A549 (cell line): ENCODE measurements at regions not wholly inside any gene's neighbourhood (a gene's known extent, or its start where the extent isn't known, plus 50 kb on each side); places are given as distances from the start of the nearest gene placed in this dataset.

Source experiments
- ATAC-seq, 2 experiments: fragments of 200-7000 bp in 1 of 2; fragments of >200 bp in 1 of 2; cut with Nextera tagmentation in 1 of 2; cut with Tn5 transposase in 1 of 2; 3 replicates each; pipeline versions ENCODE4 v1.8.0 to v1.9.1; 2018 to 2020; ENCODE audit warnings: mild to moderate bottlenecking in 1 of 2, moderate library complexity in 1 of 2
- CTCF ChIA-PET: fragments of 300-600 bp; sonication (Branson Sonifier 250); formaldehyde crosslinking; extraction: SDS; loops from one replicate; lab custom pipeline; 2021; ENCODE audit warnings: antibody characterized with exemption, inconsistent platforms; lab: Yijun Ruan, JAX
- POLR2A ChIA-PET: fragments of 350-600 bp; formaldehyde crosslinking; extraction: SDS; loops from one replicate; lab custom pipeline; 2021; ENCODE audit warnings: antibody characterized with exemption, inconsistent platforms; lab: Yijun Ruan, JAX
- DNase-seq, 2 experiments: peaks; one replicate each; pipeline versions ENCODE4 v3.0.0 to v3.0.0-alpha.2; 2011 to 2016; ENCODE audit warnings: low read depth in 1 of 2, low spot score in 1 of 2
- FAIRE-seq: peaks from 2 replicates; lab custom pipeline; 2011; peaks lifted over from hg19 to GRCh38; lab: Jason Lieb, UNC
- H3K27ac ChIP-seq, 2 experiments: fragments of >200 bp; sonication (Bioruptor Twin); formaldehyde crosslinking; 3 replicates each; pipeline ENCODE4 v1.5.1; 2016 to 2017
- H3K4me1 ChIP-seq: fragments of >200 bp; sonication (Bioruptor Twin); formaldehyde crosslinking; 3 replicates; pipeline ENCODE4 v1.6.1; 2016
- H3K4me2 ChIP-seq: fragments of >200 bp; sonication (Bioruptor Twin); formaldehyde crosslinking; 3 replicates; pipeline ENCODE4 v1.6.1; 2016
- H3K4me3 ChIP-seq: fragments of >200 bp; sonication (Bioruptor Twin); formaldehyde crosslinking; 3 replicates; pipeline ENCODE4 v1.5.1; 2016
- H3K9me3 ChIP-seq: fragments of >200 bp; sonication (Bioruptor Twin); formaldehyde crosslinking; 3 replicates; pipeline ENCODE4 v1.6.1; 2016
- ATOH8 ChIP-seq: fragments of 250-450 bp; sonication (Bioruptor Pico); IDR thresholded peaks from 2 replicates; pipeline ENCODE4 v1.5.0; 2020; ENCODE audit warnings: low read depth, mild to moderate bottlenecking, moderate library complexity
- CBX2 ChIP-seq: fragments of 200-600 bp; sonication (generic); IDR thresholded peaks from 2 replicates; pipeline ENCODE4 v1.6.1; 2016; ENCODE audit warnings: low read depth, mild to moderate bottlenecking, borderline replicate concordance
- CBX8 ChIP-seq: fragments of 200-600 bp; sonication (generic); IDR thresholded peaks from 2 replicates; pipeline ENCODE4 v1.6.1; 2016
- CEBPB ChIP-seq, 2 experiments: fragments of >200 bp in 1 of 2; sonication (Bioruptor Twin) in 1 of 2; formaldehyde crosslinking in 1 of 2; IDR thresholded peaks; 2 replicates each; pipeline ENCODE4 v1.6.1; 2012 to 2016
- EHMT2 ChIP-seq: fragments of 200-600 bp; sonication (generic); IDR thresholded peaks from 2 replicates; pipeline ENCODE4 v1.6.1; 2016; ENCODE audit warnings: antibody characterized with exemption, low read depth, mild to moderate bottlenecking, moderate library complexity
- EP300 ChIP-seq, 2 experiments: fragments of >200 bp; sonication (Bioruptor Twin); formaldehyde crosslinking; IDR thresholded peaks; 2 replicates in 1 of 2; 3 replicates in 1 of 2; pipeline ENCODE4 v1.6.1; 2016 to 2017
- FOSL2 ChIP-seq, 2 experiments: fragments of 450-650 bp in 1 of 2; fragments of >200 bp in 1 of 2; sonication (Bioruptor Twin) in 1 of 2; formaldehyde crosslinking; IDR thresholded peaks; 2 replicates each; pipeline versions ENCODE4 v1.5.0 to v1.6.1; 2016 to 2020; ENCODE audit warnings: mild to moderate bottlenecking in 1 of 2, moderate library complexity in 1 of 2
- FOXS1 ChIP-seq: fragments of 250-450 bp; sonication (Bioruptor Pico); IDR thresholded peaks from 2 replicates; pipeline ENCODE4 v1.5.0; 2020; ENCODE audit warnings: mild to moderate bottlenecking, moderate library complexity
- HDAC2 ChIP-seq: fragments of 200-600 bp; sonication (generic); IDR thresholded peaks from 2 replicates; pipeline ENCODE4 v1.6.1; 2016
- JUN ChIP-seq, 2 experiments: fragments of >200 bp; sonication (Bioruptor Twin); formaldehyde crosslinking; IDR thresholded peaks; 2 replicates in 1 of 2; 3 replicates in 1 of 2; pipeline ENCODE4 v1.6.1; 2016 to 2017
- KDM1A ChIP-seq: fragments of 200-600 bp; sonication (generic); IDR thresholded peaks from 2 replicates; pipeline ENCODE4 v1.6.1; 2016; ENCODE audit warnings: low read depth, mild to moderate bottlenecking
- KDM5A ChIP-seq: fragments of 200-600 bp; sonication (generic); IDR thresholded peaks from 2 replicates; pipeline ENCODE4 v1.6.1; 2016; ENCODE audit warnings: antibody characterized with exemption, mild to moderate bottlenecking
- MAX ChIP-seq: IDR thresholded peaks from 2 replicates; pipeline ENCODE4 v1.6.1; 2012
- MYC ChIP-seq: IDR thresholded peaks from 2 replicates; pipeline ENCODE4 v1.6.1; 2012; ENCODE audit warnings: mild to moderate bottlenecking, inconsistent platforms, low read length, improper control_type of control experiment, borderline replicate concordance
- NPAS2 ChIP-seq: fragments of 250-450 bp; sonication (Bioruptor Pico); IDR thresholded peaks from 2 replicates; pipeline ENCODE4 v1.8.0; 2022; ENCODE audit warnings: mild to moderate bottlenecking, moderate library complexity, borderline replicate concordance
- NR3C1 ChIP-seq: fragments of >200 bp; sonication (Bioruptor Twin); formaldehyde crosslinking; IDR thresholded peaks from 3 replicates; pipeline ENCODE4 v1.6.1; 2017
- PHF8 ChIP-seq: fragments of 200-600 bp; sonication (generic); IDR thresholded peaks from 2 replicates; pipeline ENCODE4 v1.6.1; 2016; ENCODE audit warnings: low read depth, mild to moderate bottlenecking, antibody characterized with exemption, moderate library complexity, borderline replicate concordance
- RARB ChIP-seq: fragments of 250-450 bp; sonication (Bioruptor Pico); IDR thresholded peaks from 2 replicates; pipeline ENCODE4 v1.8.0; 2021; ENCODE audit warnings: mild to moderate bottlenecking, moderate library complexity
- RCOR1 ChIP-seq: fragments of 150-350 bp; IDR thresholded peaks from 2 replicates; pipeline ENCODE4 v1.6.1; 2014; ENCODE audit warnings: antibody characterized with exemption, low read length, low read depth
- RFX5 ChIP-seq: fragments of 450-650 bp; IDR thresholded peaks from 2 replicates; pipeline ENCODE4 v1.7.1; 2014; ENCODE audit warnings: antibody characterized with exemption, mild to moderate bottlenecking, moderate library complexity
- SMC3 ChIP-seq: fragments of >200 bp; sonication (Bioruptor Twin); formaldehyde crosslinking; IDR thresholded peaks from 3 replicates; pipeline ENCODE4 v1.6.1; 2018; ENCODE audit warnings: inconsistent platforms
- SREBF2 ChIP-seq: fragments of 450-650 bp; IDR thresholded peaks from 2 replicates; pipeline ENCODE4 v1.6.1; 2014; ENCODE audit warnings: mild to moderate bottlenecking, moderate library complexity
- TFCP2L1 ChIP-seq: fragments of 250-450 bp; sonication (Bioruptor Pico); IDR thresholded peaks from 2 replicates; pipeline ENCODE4 v1.5.0; 2021; ENCODE audit warnings: mild to moderate bottlenecking
- TP53 ChIP-seq: fragments of 250-450 bp; sonication (Bioruptor Pico); IDR thresholded peaks from 2 replicates; pipeline ENCODE4 v1.5.0; 2021; ENCODE audit warnings: mild to moderate bottlenecking, moderate library complexity
- ZC3H11A ChIP-seq: fragments of 450-650 bp; IDR thresholded peaks from 2 replicates; pipeline ENCODE4 v1.6.1; 2014; ENCODE audit warnings: antibody characterized with exemption, mild to moderate bottlenecking
- ZNF302 ChIP-seq: fragments of 250-450 bp; sonication (Bioruptor Pico); IDR thresholded peaks from 2 replicates; pipeline ENCODE4 v1.9.0; 2021; ENCODE audit warnings: inconsistent platforms, mild to moderate bottlenecking, moderate library complexity
- WGBS: methylation state at CpG from one replicate; pipeline ENCODE4 v1.1.6; 2017; ENCODE audit errors: missing lambda C conversion rate; 5-methylcytosine and 5-hydroxymethylcytosine counted together
- TF ChIP-seq, protein P1 (sequence below): IDR thresholded peaks from 2 replicates; pipeline ENCODE4 v1.6.1; 2012
- TF ChIP-seq, protein P2 (sequence below): fragments of >200 bp; sonication (Bioruptor Twin); formaldehyde crosslinking; IDR thresholded peaks from 3 replicates; pipeline ENCODE4 v1.5.1; 2016
- TF ChIP-seq, protein P3 (sequence below): fragments of >200 bp; sonication (Bioruptor Twin); formaldehyde crosslinking; IDR thresholded peaks from 2 replicates; pipeline ENCODE4 v1.6.1; 2016

GRCh38 chr5:23368393-23368792 is 139.0 kb upstream of the PRDM9 start:
- ChIA-PET POLR2A (no interaction called here), CTCF (interaction anchor here (0.9 kb wide), 1 partner anchor 23 kb away, joined by 3 read pairs; no protein-coding TSS in a partner anchor)
- ATAC-seq (no peak), DNase-seq (no peak), FAIRE-seq (no peak)
- Histone ChIP-seq H3K27ac (no peak overlapping the region), H3K4me3 (no peak overlapping the region), H3K4me1 (no peaks in the 10 kb centered on the region), H3K4me2 (peak overlapping the region; percentile 34; the same call in 2 of the 3 replicates), H3K9me3 (no peaks in the 10 kb centered on the region)
- no peak for TF ChIP-seq ZC3H11A
- WGBS: 25% methylated on average over 3 of the region's 3 CpGs

DNA sequence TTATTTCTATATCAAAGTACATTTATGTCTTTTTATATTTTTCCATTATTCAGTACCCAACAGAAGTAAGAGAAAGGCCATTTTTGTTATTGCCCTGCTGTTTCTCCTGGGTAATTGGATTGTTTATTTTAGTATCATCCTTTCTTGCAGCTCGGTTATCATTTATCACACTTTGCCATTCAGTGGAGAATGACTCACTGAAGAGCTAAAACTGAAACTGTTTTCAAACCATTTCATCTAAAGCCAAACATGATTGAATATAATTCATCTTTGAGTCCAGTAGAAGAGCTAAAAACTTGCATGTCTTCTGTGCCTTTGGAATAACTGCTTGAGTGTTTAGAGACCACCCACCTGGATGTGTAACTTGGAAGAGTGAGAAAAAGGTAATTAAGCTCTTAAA is 139.5 kb upstream of the PRDM9 start:
- no peak overlapping the region for H3K27ac ChIP-seq
- ATAC-seq (no peak), DNase-seq (no peak), FAIRE-seq (no peak)
- H3K4me1 ChIP-seq: no peaks in the 10 kb centered on the region
- ChIA-PET CTCF (interaction anchor here (0.9 to 1.5 kb wide), 2 partner anchors 15 to 24 kb away, joined by 3 to 4 read pairs; no protein-coding TSS in a partner anchor), POLR2A (no interaction called here)
- H3K4me2 ChIP-seq: peak overlapping the region; percentile 34; the same call in 2 of the 3 replicates
- TF ChIP-seq MAX: no peak
- TF ChIP-seq FOSL2 (IDR thresholded peaks at IDR 0.05): no peak
- TF ChIP-seq FOSL2 (CRISPR knock-in tag; IDR thresholded peaks at IDR 0.05): no peak
- no peak for TF ChIP-seq KDM5A
- no peak for TF ChIP-seq RCOR1
- TF ChIP-seq, protein P1, sequence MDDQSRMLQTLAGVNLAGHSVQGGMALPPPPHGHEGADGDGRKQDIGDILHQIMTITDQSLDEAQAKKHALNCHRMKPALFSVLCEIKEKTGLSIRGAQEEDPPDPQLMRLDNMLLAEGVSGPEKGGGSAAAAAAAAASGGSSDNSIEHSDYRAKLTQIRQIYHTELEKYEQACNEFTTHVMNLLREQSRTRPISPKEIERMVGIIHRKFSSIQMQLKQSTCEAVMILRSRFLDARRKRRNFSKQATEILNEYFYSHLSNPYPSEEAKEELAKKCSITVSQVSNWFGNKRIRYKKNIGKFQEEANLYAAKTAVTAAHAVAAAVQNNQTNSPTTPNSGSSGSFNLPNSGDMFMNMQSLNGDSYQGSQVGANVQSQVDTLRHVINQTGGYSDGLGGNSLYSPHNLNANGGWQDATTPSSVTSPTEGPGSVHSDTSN: no peak
- no peak for TF ChIP-seq NR3C1
- 3% methylated on average over 1 of the region's 1 CpG for WGBS
- H3K4me3 ChIP-seq: no peak overlapping the region
- no peaks in the 10 kb centered on the region for H3K9me3 ChIP-seq

- CTCF ChIA-PET: interaction anchor here (1.4 kb wide), 1 partner anchor 460 kb away, joined by 5 read pairs; no protein-coding TSS in a partner anchor
- DNase-seq (no peak), ATAC-seq (no peak), FAIRE-seq (no peak)
- POLR2A ChIA-PET: no interaction called here
- Histone ChIP-seq H3K4me2 (no peak overlapping the region), H3K4me3 (no peak overlapping the region), H3K9me3 (no peaks in the 10 kb centered on the region), H3K4me1 (no peaks in the 10 kb centered on the region), H3K27ac (no peak overlapping the region; a peak in 1 of 6 replicates)
- WGBS: 58% methylated on average over 3 of the region's 3 CpGs
- TF ChIP-seq TP53 (CRISPR knock-in tag): no peak
Observed at GRCh38 chr5:23353286-23353685, 154.1 kb upstream of the PRDM9 start.

DNA sequence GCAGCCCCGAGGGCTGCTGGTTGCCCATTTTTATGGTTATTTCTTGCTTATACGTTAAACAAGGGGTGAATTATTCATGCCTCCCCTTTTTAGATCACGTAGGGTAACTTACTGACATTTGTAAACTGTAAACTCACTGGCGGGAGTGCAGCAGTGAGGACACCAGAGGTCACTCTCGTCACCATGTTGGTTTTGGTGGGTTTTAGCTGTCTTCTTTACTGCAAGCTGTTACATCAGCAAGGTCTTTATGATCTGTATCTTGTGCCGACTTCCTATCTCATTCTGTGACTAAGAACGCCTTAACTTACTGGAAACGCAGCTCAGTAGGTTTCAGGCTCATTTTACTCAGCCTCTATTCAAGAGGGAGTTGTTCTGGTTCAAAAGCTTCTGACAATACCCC is 155.0 kb upstream of the PRDM9 start:
- ATAC-seq: peak; percentile 62 to 77
- peak in 1 of 2 experiments; percentile 68 for DNase-seq
- Histone ChIP-seq H3K4me3 (no peak overlapping the region), H3K4me2 (peak overlapping the region; percentile 60; the same call in 2 of the 3 replicates), H3K27ac (peak overlapping the region; percentile 45 to 67; a peak in 5 of 6 replicates), H3K9me3 (no peaks in the 10 kb centered on the region), H3K4me1 (no peaks in the 10 kb centered on the region)
- no peak for FAIRE-seq
- POLR2A ChIA-PET: no interaction called here
- WGBS: 17% methylated on average over 8 of the region's 8 CpGs
- CTCF ChIA-PET: interaction anchor here (0.6 to 1.4 kb wide), 5 partner anchors 15 to 461 kb away, joined by 3 to 5 read pairs (median 4); no protein-coding TSS in a partner anchor
- no peak for TF ChIP-seq CEBPB (IDR thresholded peaks at IDR 0.05)
- TF ChIP-seq ATOH8 (CRISPR knock-in tag): no peak
- TF ChIP-seq, protein P2, sequence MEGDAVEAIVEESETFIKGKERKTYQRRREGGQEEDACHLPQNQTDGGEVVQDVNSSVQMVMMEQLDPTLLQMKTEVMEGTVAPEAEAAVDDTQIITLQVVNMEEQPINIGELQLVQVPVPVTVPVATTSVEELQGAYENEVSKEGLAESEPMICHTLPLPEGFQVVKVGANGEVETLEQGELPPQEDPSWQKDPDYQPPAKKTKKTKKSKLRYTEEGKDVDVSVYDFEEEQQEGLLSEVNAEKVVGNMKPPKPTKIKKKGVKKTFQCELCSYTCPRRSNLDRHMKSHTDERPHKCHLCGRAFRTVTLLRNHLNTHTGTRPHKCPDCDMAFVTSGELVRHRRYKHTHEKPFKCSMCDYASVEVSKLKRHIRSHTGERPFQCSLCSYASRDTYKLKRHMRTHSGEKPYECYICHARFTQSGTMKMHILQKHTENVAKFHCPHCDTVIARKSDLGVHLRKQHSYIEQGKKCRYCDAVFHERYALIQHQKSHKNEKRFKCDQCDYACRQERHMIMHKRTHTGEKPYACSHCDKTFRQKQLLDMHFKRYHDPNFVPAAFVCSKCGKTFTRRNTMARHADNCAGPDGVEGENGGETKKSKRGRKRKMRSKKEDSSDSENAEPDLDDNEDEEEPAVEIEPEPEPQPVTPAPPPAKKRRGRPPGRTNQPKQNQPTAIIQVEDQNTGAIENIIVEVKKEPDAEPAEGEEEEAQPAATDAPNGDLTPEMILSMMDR: peak; percentile 29
- no peak for TF ChIP-seq TFCP2L1 (CRISPR knock-in tag)
- TF ChIP-seq PHF8: no peak
- TF ChIP-seq SREBF2: no peak
- no peak for TF ChIP-seq TP53 (CRISPR knock-in tag)
- TF ChIP-seq CBX8: no peak
- TF ChIP-seq KDM5A: no peak
- peak; percentile 56 for TF ChIP-seq SMC3
- TF ChIP-seq HDAC2: no peak
- TF ChIP-seq EP300 (IDR thresholded peaks at IDR 0.05): no peak
- TF ChIP-seq MYC: no peak
- TF ChIP-seq JUN (IDR thresholded peaks at IDR 0.05): no peak
- TF ChIP-seq, protein P3, sequence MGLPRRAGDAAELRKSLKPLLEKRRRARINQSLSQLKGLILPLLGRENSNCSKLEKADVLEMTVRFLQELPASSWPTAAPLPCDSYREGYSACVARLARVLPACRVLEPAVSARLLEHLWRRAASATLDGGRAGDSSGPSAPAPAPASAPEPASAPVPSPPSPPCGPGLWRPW: no peak
- no peak for TF ChIP-seq RFX5
- TF ChIP-seq RCOR1: no peak
- no peak for TF ChIP-seq FOXS1 (CRISPR knock-in tag)
- TF ChIP-seq ZNF302 (CRISPR knock-in tag): no peak
- no peak for TF ChIP-seq NR3C1
- TF ChIP-seq NPAS2: no peak
- TF ChIP-seq RARB (CRISPR knock-in tag): no peak
- TF ChIP-seq KDM1A: no peak
- no peak for TF ChIP-seq EHMT2
- no peak for TF ChIP-seq CBX2
